ENCODE measurements at regions not wholly inside any gene's neighbourhood (a gene's known extent, or its start where the extent isn't known, plus 50 kb on each side); places are given as distances from the start of the nearest gene placed in this dataset.

DNA sequence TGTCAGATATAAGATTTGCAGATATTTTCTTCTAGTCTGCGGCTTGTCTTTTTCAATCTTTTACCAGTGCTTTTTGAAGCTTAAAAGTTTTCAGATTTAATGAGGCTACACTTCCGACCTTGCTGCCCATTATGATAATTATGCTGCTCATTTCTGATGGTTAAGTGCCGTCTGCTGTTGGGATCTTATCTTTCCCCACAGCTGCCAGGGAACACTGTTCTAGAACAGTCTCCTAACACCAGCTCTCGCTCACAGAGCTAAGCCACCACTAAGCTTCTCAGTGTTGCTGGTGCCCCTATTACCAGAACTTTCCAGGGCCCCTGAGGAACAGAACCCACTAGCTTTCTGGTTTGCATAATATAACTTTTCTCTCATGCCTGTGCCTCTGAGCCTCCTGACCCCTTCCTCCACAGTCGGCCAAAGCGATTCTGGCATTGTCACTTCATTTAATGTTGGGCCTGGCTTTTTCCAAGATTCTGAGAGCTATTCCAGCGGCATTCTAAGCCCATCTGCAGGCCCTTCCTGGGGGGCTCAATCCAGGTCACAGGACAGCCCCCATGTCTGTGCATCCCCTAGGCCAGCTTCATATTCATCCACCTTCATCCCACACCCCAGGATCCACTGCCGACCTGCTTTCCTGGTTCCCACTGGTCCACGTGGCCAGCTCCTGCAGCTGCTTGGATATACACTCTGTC is 237.0 kb downstream of the PTPRU start:
- no peak overlapping the region for H3K4me3 Mint-ChIP-seq
- DNase-seq (ENCODE audit: low spot score in 2 of 2) (no peak), ATAC-seq (ENCODE audit: low read depth) (no peak)
- H3K27me3 Mint-ChIP-seq: peaks cover 22% of the 10 kb centered on the region
- no peaks in the 10 kb centered on the region for H3K36me3 Mint-ChIP-seq
- no peaks in the 10 kb centered on the region for H3K9me3 Mint-ChIP-seq
- no peak overlapping the region for H3K27ac Mint-ChIP-seq
- H3K4me1 Mint-ChIP-seq: no peaks in the 10 kb centered on the region

DNA sequence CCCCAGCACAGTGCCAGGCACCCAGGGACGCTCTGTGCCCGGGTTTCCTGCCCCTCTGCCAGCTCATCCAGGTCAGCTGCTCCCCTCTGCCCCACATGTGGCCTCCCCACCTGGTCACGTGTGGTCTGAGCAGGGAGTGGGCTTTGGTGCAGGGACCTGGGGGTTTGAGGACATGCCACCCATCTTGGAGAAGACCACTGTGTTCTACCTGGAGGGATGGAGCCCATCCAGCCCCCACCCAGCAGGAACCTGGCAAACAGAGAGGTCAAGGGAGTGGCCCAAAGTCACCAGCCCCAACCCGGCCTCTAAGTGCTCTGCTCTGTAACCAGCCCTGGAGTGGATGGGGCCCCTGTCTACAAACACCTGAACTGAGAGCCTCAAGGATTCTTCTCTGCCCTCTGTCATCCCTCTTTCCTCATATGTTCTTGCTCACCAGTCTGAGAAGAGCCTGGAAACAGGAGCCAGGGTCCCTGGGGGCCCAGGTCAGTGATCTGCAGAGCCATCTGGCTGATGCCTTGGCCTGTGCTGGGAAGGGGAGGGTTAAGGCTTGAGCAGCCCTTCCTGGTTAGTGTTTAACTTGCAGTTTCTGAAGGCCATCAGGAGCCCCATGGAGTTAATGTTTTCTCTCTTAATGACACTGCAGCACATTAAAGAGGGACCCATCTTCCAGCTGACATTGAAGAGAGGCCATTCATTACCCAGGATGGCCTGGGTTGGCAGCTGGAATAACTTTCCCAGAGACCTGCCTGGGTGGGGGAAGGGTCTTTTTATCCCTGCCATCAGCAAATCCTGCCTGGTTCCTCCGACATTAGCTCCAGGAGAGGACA is 235.4 kb downstream of the PTPRU start:
- DNase-seq (ENCODE audit: low spot score in 2 of 2): no peak
- Mint-ChIP-seq H3K9me3 (no peaks in the 10 kb centered on the region), H3K27me3 (peaks cover 17% of the 10 kb centered on the region), H3K4me3 (no peak overlapping the region), H3K27ac (no peak overlapping the region), H3K36me3 (no peaks in the 10 kb centered on the region), H3K4me1 (no peaks in the 10 kb centered on the region)
- no peak for ATAC-seq (ENCODE audit: low read depth)

DNA sequence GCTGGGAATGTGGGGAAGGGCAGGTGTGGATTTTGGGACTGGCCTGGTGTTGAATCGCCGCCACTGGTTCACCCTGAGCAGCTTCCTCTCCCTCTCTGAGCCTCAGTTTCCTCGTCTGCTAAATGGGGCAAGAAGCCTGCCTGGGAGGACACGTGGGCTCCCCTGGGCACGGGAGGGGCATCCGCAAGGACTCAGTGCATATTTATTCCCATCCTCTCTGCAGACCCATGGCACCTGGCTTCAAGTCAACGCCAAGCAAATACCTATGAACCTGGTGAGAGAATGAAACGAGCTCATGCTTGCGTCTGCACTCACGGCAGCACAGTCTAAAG is 234.4 kb downstream of the PTPRU start:
- no peak overlapping the region for H3K27ac Mint-ChIP-seq
- DNase-seq (ENCODE audit: low spot score in 2 of 2) (no peak), ATAC-seq (ENCODE audit: low read depth) (no peak)
- H3K27me3 Mint-ChIP-seq: peaks cover 18% of the 10 kb centered on the region
- H3K4me3 Mint-ChIP-seq: no peak overlapping the region
- H3K9me3 Mint-ChIP-seq: peaks cover 2% of the 10 kb centered on the region
- no peaks in the 10 kb centered on the region for H3K36me3 Mint-ChIP-seq
- H3K4me1 Mint-ChIP-seq: no peaks in the 10 kb centered on the region

DNA sequence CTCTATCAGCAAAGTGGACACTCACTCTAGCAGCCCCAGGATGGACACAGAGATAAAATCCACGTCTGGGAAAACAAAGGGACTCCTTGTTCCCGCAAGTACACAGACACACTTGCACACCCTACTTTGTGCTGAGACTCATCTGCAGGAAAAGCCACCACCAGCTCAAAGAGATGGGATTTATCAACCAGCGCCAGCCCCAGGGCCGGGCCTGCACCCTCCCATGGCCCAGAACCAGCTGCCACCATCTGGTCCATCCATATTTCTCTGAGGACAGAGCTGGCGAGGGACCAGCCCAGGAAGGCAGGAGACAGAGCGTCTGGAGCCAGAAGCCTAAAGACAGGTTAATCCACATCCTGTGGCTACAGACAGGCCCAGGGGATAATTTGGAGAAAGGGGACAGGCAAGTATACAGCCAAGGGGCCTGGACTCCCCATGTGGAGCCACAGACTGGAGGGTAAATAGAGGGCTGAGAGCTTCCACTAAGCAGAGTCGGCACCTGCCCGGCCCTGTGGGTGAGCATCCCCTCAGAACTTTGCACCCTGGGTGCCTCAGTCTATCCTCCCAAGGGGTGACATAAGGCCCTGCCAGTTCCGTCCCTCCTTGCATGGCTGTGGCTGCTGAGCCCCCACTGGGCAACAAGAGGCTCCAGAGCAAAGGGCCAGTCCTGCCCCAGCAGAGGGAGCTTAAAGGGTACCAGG is 233.9 kb downstream of the PTPRU start:
- Mint-ChIP-seq H3K4me3 (no peak overlapping the region), H3K27ac (no peak overlapping the region), H3K9me3 (peaks cover 3% of the 10 kb centered on the region), H3K4me1 (no peaks in the 10 kb centered on the region), H3K36me3 (peaks cover under 1% of the 10 kb centered on the region), H3K27me3 (peaks cover 17% of the 10 kb centered on the region)
- ATAC-seq (ENCODE audit: low read depth): no peak
- DNase-seq (ENCODE audit: low spot score in 2 of 2): no peak

DNA sequence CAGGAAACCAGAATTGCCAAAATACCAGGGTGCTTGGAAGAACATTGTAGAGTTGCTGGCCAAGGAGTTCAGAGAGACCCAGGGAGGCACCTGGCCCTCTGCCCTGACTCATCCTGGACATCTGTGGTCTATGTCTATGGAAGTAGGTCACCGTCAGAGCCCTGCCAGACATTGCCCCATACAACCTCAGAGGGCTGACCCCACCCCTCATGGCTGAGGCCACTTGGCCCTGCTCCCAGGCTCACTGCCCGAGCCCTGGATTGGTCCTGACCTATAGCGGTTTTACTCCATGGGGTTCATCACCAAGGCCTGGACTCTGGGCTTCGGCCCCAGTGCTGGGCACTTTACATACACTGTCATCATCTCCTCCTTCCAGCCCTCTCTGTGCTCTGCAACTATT is 233.1 kb downstream of the PTPRU start:
- no peak for ATAC-seq (ENCODE audit: low read depth)
- DNase-seq (ENCODE audit: low spot score in 2 of 2): no peak
- Mint-ChIP-seq H3K4me3 (no peak overlapping the region), H3K27me3 (peaks cover 13% of the 10 kb centered on the region), H3K4me1 (no peaks in the 10 kb centered on the region), H3K36me3 (peaks cover 3% of the 10 kb centered on the region), H3K9me3 (peaks cover 5% of the 10 kb centered on the region), H3K27ac (no peak overlapping the region)

DNA sequence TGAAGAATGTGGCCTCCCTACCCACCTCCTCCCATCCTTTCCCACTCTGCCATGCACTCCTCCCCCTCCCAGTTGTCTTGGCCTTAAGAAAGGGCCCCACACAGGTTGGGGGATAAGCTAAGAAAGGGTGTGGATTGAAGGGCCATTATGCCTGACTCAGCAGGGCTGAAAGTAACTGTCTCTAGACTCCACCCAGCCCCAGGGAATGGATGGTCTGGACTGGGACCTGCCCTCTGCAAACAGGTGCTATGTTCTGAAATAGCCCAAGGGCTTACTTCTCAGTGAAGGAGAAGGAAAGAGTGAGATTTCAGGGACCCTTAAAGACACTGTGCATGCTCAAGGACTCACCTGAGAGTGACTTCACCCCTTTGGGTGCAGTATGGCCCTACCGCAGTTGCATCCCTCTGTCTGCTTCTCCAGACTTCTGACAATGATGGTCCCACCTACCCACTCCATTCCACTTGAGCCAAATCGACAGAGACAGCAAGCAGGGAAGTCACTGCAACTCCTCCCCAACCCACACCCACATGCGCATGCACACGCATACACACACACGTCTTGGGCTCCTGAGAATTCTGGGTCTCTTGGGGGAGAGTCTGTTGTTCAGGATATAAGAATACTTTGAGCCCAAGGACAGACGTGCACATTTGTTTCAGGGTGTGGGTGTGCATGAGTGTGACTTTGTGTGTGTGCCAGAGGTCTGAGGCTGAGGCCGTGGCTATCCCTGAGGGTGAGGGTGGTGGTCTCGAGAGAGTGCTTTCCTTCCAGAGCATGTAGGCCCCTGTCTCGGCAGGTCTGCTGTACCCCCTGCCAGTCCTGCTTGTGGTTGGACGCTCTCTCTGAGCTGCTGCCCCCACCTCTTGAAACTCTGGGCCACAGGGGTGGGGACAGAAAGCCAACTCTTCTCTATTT is 231.9 kb downstream of the PTPRU start:
- ATAC-seq (ENCODE audit: low read depth) (no peak), DNase-seq (ENCODE audit: low spot score in 2 of 2) (no peak)
- Mint-ChIP-seq H3K36me3 (peaks cover 3% of the 10 kb centered on the region), H3K4me3 (no peak overlapping the region), H3K27me3 (peaks cover 8% of the 10 kb centered on the region), H3K4me1 (no peaks in the 10 kb centered on the region), H3K9me3 (peaks cover 5% of the 10 kb centered on the region), H3K27ac (no peak overlapping the region)

DNA sequence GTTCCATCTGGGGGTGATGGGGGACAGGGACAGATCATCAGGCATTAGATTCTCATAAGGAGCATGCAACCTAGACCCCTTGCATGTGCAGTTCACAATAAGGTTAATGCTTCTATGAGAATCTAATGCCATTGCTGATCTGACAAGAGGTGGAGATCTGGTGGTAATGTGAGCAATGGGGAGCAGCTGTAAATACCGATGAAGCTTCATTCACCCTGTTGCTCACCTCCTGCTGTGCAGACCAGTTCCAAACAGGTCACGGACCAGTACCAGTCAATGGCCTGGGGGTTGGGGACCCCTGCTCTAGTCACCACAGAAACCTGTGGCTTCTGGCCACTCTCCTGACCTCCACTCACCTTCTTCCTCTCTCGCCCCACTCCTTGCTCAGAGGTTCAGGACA is 229.9 kb downstream of the PTPRU start:
- Mint-ChIP-seq H3K27me3 (peaks cover 6% of the 10 kb centered on the region), H3K27ac (no peak overlapping the region), H3K9me3 (peaks cover 5% of the 10 kb centered on the region), H3K36me3 (peaks cover 3% of the 10 kb centered on the region), H3K4me1 (no peaks in the 10 kb centered on the region), H3K4me3 (no peak overlapping the region)
- ATAC-seq (ENCODE audit: low read depth) (no peak), DNase-seq (ENCODE audit: low spot score in 2 of 2) (no peak)

DNA sequence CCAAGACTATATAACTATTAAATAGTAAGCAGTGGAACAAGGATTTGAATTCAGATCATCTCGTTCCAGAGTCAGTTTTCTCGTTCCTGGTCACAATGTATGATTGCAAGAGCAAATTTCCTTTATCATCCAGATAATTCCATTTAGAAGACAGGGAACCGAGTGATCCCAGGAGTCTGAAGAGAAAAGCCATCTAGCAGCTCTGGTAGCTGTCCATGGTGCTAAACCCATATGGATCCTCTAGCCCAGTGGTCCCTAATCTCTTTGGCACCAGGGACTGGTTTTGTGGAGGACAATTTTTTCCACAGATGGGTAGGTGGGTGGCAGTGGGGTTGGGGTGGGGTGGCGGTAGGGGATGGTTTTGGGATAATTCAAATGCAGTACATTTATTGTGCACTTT is 229.4 kb downstream of the PTPRU start:
- H3K4me3 Mint-ChIP-seq: no peak overlapping the region
- H3K27ac Mint-ChIP-seq: no peak overlapping the region
- no peaks in the 10 kb centered on the region for H3K4me1 Mint-ChIP-seq
- H3K36me3 Mint-ChIP-seq: peaks cover 3% of the 10 kb centered on the region
- DNase-seq (ENCODE audit: low spot score in 2 of 2) (no peak), ATAC-seq (ENCODE audit: low read depth) (no peak)
- H3K27me3 Mint-ChIP-seq: peaks cover 3% of the 10 kb centered on the region
- peaks cover 5% of the 10 kb centered on the region for H3K9me3 Mint-ChIP-seq

DNA sequence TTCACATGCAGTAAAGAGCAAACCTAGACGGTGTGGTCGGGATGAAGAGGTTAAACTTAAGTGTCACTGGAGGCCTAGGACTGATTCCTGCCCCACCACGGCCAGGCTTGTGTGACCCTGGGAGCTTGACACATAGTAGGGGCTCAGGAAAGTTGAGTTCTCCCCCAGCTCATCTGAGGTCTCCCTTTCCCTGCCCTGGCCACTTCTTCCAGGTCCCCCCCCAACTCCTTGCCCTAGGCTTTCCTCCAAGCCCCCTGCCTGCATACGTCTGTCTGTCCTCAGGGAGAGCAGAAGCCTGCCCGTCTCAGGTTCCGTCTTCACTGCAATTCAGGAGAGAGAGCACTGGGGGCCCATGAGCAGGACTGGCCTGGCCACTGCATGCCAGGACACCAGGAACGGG is 225.8 kb downstream of the PTPRU start:
- H3K27ac Mint-ChIP-seq: no peak overlapping the region
- no peaks in the 10 kb centered on the region for H3K4me1 Mint-ChIP-seq
- H3K9me3 Mint-ChIP-seq: peaks cover 8% of the 10 kb centered on the region
- no peak overlapping the region for H3K4me3 Mint-ChIP-seq
- H3K36me3 Mint-ChIP-seq: peaks cover 3% of the 10 kb centered on the region
- DNase-seq (ENCODE audit: low spot score in 2 of 2) (no peak), ATAC-seq (ENCODE audit: low read depth) (no peak)
- peaks cover 9% of the 10 kb centered on the region for H3K27me3 Mint-ChIP-seq

- H3K27ac Mint-ChIP-seq: no peak overlapping the region
- H3K4me3 Mint-ChIP-seq: no peak overlapping the region
- no peak for DNase-seq (ENCODE audit: low spot score in 2 of 2)
- H3K4me1 Mint-ChIP-seq: no peaks in the 10 kb centered on the region
- H3K27me3 Mint-ChIP-seq: peaks cover 7% of the 10 kb centered on the region
- H3K36me3 Mint-ChIP-seq: peaks cover 3% of the 10 kb centered on the region
- peaks cover 8% of the 10 kb centered on the region for H3K9me3 Mint-ChIP-seq
- no peak for ATAC-seq (ENCODE audit: low read depth)
Observed at GRCh38 chr1:29461115-29461739, 224.9 kb downstream of the PTPRU start.

GRCh38 chr1:29460694-29461093 is 224.4 kb downstream of the PTPRU start:
- H3K9me3 Mint-ChIP-seq: peaks cover 8% of the 10 kb centered on the region
- H3K27me3 Mint-ChIP-seq: peaks cover 9% of the 10 kb centered on the region
- ATAC-seq (ENCODE audit: low read depth): no peak
- no peak overlapping the region for H3K27ac Mint-ChIP-seq
- no peak overlapping the region for H3K4me3 Mint-ChIP-seq
- peaks cover 3% of the 10 kb centered on the region for H3K36me3 Mint-ChIP-seq
- DNase-seq (ENCODE audit: low spot score in 2 of 2): no peak
- H3K4me1 Mint-ChIP-seq: no peaks in the 10 kb centered on the region

DNA sequence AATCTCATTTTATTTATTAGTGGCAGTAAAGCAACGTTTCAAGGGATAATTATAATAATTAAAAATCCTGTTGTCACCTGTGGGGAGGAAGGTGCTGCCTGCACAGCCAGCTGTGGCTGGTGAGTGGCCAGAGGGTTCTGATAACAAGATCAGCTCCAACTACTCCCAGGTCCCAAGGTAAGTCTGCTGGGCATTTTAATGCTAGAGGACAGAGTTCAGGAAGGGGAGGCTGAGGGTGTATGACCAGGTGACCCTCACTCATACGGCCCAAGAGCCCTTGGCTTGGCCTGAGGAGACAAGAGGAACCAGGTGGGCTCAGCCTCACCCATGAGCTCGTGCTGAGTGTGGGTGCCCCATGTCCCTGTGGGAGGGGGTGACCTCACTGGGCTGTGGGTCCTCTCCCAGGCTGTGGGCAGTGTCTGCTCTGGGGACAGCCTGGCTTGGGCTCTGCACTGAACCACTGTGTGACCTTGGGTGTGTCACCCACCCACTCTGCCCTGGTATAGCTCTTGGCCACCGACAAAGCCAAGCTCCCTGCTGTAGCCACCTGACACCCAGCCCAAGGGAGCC is 223.8 kb downstream of the PTPRU start:
- Mint-ChIP-seq H3K4me1 (no peaks in the 10 kb centered on the region), H3K36me3 (peaks cover under 1% of the 10 kb centered on the region), H3K4me3 (no peak overlapping the region), H3K9me3 (peaks cover 6% of the 10 kb centered on the region), H3K27ac (no peak overlapping the region), H3K27me3 (peaks cover 8% of the 10 kb centered on the region)
- DNase-seq (ENCODE audit: low spot score in 2 of 2) (no peak), ATAC-seq (ENCODE audit: low read depth) (no peak)

DNA sequence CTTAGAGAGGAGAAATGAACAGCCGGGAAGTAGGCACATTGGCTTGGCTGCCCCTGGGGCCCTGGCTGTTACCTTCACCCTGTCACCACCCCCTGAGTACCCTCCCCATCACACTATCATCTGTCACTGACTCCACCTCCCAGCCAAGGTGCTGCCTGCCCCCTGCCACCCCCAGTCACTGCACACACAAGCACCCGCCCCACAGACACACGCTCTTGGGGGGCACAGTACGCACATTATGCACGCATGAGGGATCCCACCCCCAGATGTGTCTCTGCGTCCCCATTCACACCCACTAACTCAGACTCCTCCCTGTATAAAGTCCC is 223.3 kb downstream of the PTPRU start:
- DNase-seq (ENCODE audit: low spot score in 2 of 2) (no peak), ATAC-seq (ENCODE audit: low read depth) (no peak)
- Mint-ChIP-seq H3K27me3 (peaks cover 7% of the 10 kb centered on the region), H3K9me3 (peaks cover 5% of the 10 kb centered on the region), H3K27ac (no peak overlapping the region), H3K36me3 (no peaks in the 10 kb centered on the region), H3K4me3 (no peak overlapping the region), H3K4me1 (no peaks in the 10 kb centered on the region)

Data from memory B cell (primary cell).